CD1c-positive myeloid dendritic cell (primary cell): ENCODE measurements at regions not wholly inside any gene's neighbourhood (a gene's known extent, or its start where the extent isn't known, plus 50 kb on each side); places are given as distances from the start of the nearest gene placed in this dataset.

Experiments
- DNase-seq: peaks from one replicate; pipeline ENCODE4 v3.0.0-alpha.2; 2016; ENCODE audit errors: extremely low spot score

DNA sequence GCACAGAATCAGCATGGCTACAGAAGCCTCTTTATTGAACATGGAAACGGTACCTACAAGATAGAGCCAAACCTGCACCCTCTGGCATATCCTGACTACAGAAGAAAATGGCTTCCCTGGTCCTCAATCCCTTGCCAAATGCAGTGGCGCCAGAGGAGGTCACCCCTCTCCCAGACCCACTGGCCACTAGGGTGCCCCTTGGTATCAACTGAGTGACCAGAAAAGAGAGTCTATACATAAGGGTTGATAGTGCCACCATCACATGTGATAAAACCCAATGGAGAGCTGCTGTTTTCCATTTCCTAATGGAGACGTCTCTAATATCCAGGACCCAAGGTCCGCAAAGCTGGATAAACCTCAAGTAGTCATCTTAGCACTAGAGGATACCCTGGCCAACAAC lies 52.7 kb upstream of the ALK start:
- no peak for DNase-seq

DNA sequence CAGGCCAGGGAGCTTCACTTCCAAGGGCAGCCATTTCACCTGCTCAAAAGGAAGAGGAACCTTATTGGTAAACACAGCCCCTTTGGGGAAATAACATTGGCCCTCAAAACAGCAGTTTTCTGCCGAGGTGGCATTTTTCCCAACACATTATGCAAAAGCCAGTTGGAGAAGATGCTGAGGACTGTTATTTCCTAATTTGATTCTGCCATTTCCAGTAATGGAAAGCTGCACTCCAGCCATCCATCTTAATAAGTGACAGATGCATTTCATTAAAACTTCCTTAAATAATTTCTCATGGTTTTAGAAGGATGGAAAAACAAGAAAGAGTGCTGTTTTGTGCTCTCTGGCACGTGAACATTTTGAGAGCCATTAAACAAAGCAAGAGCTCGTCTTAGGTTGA lies 55.9 kb upstream of the ALK start:
- DNase-seq: no peak

DNA sequence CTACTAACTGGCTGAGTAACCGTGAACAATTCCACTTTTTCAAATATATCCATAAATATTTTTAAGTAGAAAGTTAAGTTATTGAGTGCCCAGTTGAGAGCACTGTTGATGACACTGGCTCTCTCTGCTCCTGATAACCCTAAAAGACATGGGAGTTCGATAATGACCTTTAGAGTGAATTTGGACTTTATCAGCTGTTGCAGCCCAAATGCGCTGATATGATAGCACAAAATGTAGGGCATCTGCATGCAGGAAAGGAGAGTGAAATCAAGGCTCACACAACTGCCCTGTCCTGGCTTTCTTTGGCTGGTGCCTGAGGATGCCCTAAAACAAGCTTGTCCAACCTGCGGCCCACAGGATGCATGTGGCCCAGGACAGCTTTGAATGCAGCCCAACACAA lies 60.0 kb upstream of the ALK start:
- DNase-seq: no peak

DNA sequence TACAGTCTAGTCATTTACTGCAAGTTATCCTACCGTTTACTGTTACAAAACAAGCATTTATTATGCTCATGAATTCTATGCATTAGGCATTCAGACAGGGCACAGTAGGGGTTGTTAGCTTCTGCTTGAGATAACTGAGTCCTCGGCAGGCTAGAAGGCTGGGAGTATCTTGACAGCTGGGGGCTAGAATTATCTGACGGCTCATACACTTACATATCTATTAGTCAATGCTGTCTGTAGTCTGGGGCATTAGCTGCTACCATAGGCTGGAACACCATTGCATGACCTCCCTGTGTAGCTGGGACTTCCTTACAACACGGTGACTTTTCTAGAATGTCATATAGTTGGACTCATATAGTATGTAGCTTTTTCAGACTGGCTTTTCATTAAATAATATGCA lies 61.9 kb upstream of the ALK start:
- no peak for DNase-seq

- no peak for DNase-seq
Measured at GRCh38 chr2:29987146-29987545, 65.8 kb upstream of the ALK start.

DNA sequence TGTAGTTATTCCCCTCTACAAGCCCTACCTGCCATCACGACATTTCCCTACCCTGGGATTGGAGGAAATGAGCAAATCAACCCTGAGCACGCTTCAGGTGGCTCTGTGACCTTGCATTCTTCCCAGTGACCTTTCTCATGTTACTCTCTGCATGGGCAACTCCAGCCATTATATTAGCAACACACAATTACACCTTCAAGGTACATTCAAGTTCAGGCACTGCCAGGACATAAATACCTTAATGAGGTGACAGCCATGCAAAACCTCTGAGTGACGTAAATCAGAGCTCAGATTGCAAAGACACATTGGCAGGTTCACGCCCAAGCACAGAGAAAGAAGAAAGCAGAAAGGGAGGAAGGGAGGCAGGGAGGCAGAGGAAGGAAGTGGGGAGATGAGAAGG lies 68.7 kb upstream of the ALK start:
- no peak for DNase-seq

GRCh38 chr2:29991086-29991485 lies 69.7 kb upstream of the ALK start:
- no peak for DNase-seq

DNA sequence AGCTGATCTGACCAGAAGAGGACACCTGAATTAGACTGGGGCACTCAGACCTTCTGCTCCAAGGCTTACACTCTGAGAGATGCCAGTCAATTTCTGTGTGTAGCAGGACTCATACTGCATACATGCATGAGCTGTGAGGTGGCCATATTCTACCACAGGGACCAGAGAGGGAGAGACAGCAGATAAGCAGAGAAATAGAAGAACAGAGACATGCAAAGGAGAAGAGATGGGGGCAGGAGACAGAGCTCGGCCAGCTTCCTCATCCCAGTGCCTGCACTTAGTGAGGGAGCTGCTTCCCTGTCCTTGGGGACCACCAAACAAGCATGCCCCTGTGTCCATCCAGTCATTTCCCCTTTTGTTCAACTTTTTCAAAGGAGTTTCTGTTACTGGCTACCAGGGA lies 73.9 kb upstream of the ALK start:
- no peak for DNase-seq

GRCh38 chr2:30003128-30003527 lies 81.7 kb upstream of the ALK start:
- no peak for DNase-seq

DNA sequence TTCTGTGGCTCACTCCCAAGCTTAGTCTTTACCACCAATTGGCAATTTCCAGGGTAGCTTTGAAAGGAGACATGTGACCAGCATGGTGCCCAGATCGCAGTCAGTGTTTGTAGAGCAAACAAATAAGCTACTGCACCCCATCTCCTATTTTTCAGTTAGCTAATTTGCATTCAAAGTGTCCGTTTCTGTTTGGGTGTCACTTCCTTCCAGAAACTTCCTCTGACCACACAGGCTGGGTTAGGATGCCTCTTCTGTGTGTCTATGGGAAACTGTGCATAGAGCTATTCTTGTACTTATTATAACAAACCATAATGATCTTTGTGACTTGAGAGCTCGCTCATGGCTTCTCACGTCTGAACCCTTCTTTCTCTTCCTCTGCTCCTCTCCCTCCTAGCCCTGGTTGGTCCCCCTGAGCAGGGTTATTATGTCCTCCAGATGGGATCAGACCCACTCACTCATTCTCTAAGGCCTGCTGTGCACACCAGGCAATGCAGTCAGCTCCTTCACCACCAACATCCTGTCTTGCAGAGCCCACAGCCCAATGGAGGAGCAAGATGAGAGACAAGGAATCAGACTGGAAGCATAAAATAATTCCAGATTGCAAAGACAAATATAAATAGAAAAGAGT lies 101.2 kb upstream of the ALK start:
- no peak for DNase-seq

DNA sequence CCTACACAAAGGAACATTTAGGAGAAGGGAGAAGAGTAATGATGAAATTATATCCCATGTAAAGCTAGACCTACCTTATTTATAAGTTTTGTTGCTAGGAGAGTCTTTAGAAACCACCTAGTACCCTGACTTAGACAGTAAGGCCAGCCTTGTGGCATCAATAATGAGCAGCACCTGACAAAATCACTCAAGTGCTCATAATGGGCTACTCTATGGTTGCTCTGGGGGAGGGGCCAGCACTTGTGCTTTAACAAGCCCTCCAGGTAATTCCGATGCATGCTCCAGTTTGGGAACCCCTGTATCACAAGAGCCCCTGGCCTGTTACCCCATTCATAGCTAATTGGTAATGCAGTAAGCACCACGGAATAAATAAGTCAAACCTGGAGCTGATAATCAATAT lies 102.9 kb upstream of the ALK start:
- no peak for DNase-seq

- DNase-seq: no peak
Measured at GRCh38 chr2:30026091-30027055, 105.0 kb upstream of the ALK start.

- DNase-seq: no peak
Measured at GRCh38 chr2:30029804-30030203, 108.4 kb upstream of the ALK start.

DNA sequence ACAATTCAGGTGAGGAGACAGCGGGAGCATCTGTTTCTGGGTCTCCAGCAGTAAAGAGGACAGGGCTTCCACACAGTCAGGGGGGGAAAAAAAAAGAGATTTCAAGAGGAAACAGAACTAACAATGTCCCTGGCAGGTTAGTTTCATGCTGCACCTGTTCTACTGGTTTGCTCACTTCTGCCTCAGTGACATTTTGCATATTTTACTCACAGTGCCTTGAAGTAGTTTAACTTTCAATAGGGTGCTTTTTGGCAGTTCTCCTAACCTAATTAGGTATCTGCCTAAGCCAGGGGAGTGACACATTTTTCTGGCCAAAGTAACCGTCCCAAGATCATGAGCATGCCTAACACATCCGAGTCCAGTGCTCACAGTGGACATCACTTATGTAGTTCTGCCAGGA lies 109.0 kb upstream of the ALK start:
- DNase-seq: no peak

DNA sequence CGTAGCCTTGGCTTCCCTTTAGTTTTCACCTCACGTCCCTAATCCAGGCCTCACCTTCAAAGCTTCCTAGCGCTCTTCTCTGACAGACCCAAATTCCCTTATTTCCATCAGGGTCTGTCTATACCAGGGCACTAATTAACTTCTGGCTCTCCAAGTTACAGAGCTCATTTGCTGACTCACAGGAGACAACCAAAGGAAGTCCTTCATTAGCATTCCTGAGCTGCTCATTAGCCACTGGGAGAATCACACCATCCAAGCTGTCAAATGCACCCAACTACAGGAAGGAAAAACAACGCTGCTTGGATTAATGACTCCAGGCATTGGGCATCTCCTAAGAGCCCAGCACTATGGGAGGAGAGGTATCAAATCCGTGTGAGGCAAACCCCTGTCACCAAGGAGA lies 109.8 kb upstream of the ALK start:
- no peak for DNase-seq

GRCh38 chr2:30034052-30034775 lies 112.6 kb upstream of the YPEL5 start:
- no peak for DNase-seq

- DNase-seq: no peak
Measured at GRCh38 chr2:30037016-30037415, 109.8 kb upstream of the YPEL5 start.

GRCh38 chr2:30038419-30038818 lies 108.4 kb upstream of the YPEL5 start:
- DNase-seq: no peak

DNA sequence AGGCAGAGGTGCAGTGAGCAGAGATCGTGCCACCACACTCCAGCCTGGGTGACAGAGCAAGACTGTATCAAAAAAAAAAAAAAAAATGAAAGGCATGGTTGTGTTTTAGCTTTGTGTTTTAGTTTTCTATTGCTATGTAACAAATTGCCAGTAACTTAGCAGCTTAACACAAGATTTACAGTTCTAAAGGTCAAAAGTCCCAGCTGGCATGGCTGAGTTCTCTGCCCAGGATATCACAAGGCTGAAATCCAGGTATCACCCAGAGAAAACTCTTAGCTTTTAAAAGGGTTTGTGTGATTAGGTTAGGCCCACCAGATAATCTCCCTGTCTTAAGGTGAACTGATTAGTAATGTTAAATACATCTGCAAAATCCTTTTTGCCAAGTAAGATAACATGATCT lies 107.7 kb upstream of the YPEL5 start:
- DNase-seq: no peak

DNA sequence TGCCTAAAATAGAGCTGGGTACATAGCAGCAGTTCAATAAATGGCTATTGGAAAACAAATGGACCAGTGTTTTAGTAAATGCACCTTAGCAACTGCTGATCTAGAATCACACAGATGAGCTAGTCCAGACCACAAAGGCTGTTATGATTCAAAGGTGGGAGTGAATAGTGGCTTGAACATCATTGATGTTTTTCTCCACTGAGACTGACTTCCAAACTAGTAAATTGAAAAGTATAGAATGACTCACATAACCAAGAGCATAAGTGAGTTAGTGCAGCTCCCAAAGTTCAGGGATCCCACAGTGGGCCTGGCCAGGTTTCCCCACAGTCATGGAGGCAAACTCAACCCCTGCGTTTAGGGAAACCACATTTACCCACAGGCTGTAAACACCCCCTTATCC lies 106.7 kb upstream of the YPEL5 start:
- DNase-seq: no peak

DNA sequence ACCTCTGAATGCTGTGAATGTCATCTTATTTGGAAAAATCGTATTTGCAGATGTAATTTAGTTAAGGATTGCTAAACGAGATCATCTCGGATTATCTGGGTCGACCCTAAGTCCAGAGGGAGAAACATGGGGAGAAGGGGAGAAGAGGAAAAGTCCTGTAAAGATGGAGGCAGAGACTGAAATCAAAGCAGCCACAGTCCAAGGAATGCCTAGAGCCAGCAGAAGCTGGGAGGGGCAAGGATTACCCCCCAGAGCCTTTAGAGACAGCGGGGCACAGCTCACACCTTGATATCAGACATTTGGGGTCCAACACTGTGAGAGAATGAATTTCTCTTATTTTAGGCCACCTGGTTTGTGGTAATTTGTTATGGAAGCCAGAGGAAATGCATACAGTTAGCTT lies 104.9 kb upstream of the YPEL5 start:
- no peak for DNase-seq

DNA sequence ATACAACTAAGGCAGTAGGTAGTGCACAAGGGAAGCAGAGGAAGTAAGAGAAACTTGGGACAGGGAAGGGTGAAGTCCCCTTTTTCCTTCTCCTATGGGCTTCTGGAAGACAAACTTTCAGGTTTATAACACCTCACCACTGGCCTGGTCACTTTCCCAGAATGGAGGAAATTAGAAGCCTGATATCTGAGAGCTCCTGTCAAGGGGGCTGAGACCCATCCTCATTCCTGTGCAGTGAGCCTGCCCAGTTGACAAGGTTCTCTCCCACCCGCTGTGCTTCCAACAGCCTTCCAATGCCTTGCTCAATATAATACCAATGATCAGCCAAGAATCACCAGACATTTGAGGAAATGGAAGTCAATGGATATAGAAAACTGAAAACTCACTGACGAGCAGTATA lies 100.4 kb upstream of the YPEL5 start:
- DNase-seq: no peak

- no peak for DNase-seq
Measured at GRCh38 chr2:30046979-30047378, 99.8 kb upstream of the YPEL5 start.
